ENCODE measurements at regions not wholly inside any gene's neighbourhood (a gene's known extent, or its start where the extent isn't known, plus 50 kb on each side); places are given as distances from the start of the nearest gene placed in this dataset.
"Not testable (repeated sequence)": the region's sequence is repeated elsewhere in the genome, so short reads cannot be mapped to it uniquely, and the experiment has no call there.

DNA sequence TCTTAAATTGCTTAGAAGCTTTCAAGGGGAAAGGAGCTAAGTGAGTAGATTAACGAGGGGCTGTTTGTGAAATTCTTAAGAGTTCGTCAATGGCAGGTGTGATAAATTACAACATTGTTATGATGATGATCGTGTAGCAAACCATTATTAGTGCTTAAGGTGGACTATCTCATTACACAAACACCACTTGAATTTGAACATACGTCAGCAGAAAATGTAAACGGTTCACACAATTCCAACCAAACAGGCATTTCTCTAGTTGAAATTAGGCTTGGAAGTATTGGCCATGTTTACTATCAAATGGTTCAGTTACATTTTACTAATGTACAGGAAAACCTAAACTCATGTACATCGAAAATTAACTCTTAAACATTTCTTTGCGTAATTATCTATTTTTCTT lies 102.8 kb downstream of the PYDC2 start:
- DNase-seq (ENCODE audit: low read depth, low spot score) = no peak
- H3K4me3 ChIP-seq (ENCODE audit: low read length) = no peak overlapping the region
- H3K4me1 ChIP-seq (ENCODE audit: control insufficient read depth, insufficient read depth, low read length) = no peaks in the 10 kb centered on the region
- no peaks in the 10 kb centered on the region for H3K27me3 ChIP-seq (ENCODE audit: control insufficient read depth, insufficient read depth, low read length)
- H3K9me3 ChIP-seq (ENCODE audit: control insufficient read depth, insufficient read depth, low read length) = no peaks in the 10 kb centered on the region
- 100% methylated on average over 1 of the region's 7 CpGs for WGBS (ENCODE audit: insufficient coverage, insufficient read length)
- no peaks in the 10 kb centered on the region for H3K36me3 ChIP-seq (ENCODE audit: control insufficient read depth, insufficient read depth, low read length)
- no peak overlapping the region for H3K27ac ChIP-seq (ENCODE audit: low read length)

DNA sequence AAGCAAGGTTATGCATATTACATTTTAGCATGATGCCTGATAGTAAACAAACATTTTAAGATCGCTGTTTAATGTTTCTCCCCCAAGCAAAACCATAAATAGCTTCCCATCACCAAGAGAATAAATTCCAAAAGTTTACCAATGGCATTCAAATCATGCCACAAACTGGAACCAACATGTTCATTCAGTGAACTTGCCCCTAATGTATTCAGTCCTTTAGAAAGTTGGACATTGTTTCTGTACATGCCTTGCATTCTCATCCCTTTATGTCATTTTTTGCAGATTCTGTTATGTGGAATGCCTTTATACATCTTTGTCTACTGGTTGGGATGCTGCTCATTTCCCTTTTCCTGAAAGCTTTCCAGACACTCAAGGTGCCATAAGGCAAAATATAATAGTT lies 105.5 kb downstream of the PYDC2 start:
- DNase-seq (ENCODE audit: low read depth, low spot score) = no peak
- WGBS (ENCODE audit: insufficient coverage, insufficient read length) = no CpG with 5 or more reads among the region's 1 CpG
- Histone ChIP-seq H3K27me3 (ENCODE audit: control insufficient read depth, insufficient read depth, low read length) (no peaks in the 10 kb centered on the region), H3K4me1 (ENCODE audit: control insufficient read depth, insufficient read depth, low read length) (no peaks in the 10 kb centered on the region), H3K9me3 (ENCODE audit: control insufficient read depth, insufficient read depth, low read length) (no peaks in the 10 kb centered on the region), H3K4me3 (ENCODE audit: low read length) (no peak overlapping the region), H3K36me3 (ENCODE audit: control insufficient read depth, insufficient read depth, low read length) (no peaks in the 10 kb centered on the region), H3K27ac (ENCODE audit: low read length) (no peak overlapping the region)

DNA sequence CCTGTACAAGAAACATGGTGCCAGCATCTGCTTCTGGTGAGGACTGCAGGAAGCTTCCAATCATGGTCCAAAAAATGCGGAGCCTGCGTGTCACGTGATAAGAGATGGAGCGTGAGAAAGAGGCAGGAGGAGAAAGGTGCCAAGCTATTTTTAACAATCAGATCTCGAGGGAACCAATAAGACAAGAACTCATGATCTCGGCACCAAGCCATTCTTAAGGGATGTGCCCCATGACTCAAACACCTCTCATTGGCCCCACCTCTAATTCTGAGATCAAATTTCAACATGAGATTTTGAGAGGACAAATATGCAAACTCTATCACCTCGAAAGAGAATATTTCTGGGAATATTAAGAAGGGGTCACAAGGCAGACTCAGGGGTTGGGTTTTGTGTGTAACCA lies 107.2 kb downstream of the PYDC2 start:
- Histone ChIP-seq H3K4me3 (ENCODE audit: low read length) (no peak overlapping the region), H3K36me3 (ENCODE audit: control insufficient read depth, insufficient read depth, low read length) (no peaks in the 10 kb centered on the region), H3K9me3 (ENCODE audit: control insufficient read depth, insufficient read depth, low read length) (no peaks in the 10 kb centered on the region), H3K4me1 (ENCODE audit: control insufficient read depth, insufficient read depth, low read length) (no peaks in the 10 kb centered on the region), H3K27ac (ENCODE audit: low read length) (no peak overlapping the region), H3K27me3 (ENCODE audit: control insufficient read depth, insufficient read depth, low read length) (no peaks in the 10 kb centered on the region)
- DNase-seq (ENCODE audit: low read depth, low spot score) = no peak
- WGBS (ENCODE audit: insufficient coverage, insufficient read length) = no CpG with 5 or more reads among the region's 7 CpGs

DNA sequence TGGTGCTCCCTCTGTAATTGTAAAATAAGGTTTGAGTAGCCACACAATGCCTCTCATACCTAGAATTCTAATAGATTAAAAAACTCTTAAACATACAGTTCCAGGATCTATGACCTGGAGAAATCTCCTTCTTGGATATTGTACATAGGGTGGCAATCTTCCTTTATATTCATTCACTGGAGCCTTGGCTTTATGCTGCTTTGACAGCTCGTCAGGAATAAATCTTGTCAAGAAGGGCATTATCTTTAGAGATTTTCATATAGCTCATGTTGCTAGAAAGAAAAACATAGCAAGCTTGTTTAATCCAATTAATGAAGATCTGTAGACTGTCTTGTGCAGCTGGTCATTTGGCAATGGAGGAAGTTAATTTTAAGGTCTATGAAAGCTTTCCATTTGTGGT lies 131.1 kb downstream of the PYDC2 start:
- no peaks in the 10 kb centered on the region for H3K36me3 ChIP-seq (ENCODE audit: control insufficient read depth, insufficient read depth, low read length)
- no peak overlapping the region for H3K4me3 ChIP-seq (ENCODE audit: low read length)
- H3K4me1 ChIP-seq (ENCODE audit: control insufficient read depth, insufficient read depth, low read length) = no peaks in the 10 kb centered on the region
- no peak for DNase-seq (ENCODE audit: low read depth, low spot score)
- H3K27me3 ChIP-seq (ENCODE audit: control insufficient read depth, insufficient read depth, low read length) = no peaks in the 10 kb centered on the region
- no peaks in the 10 kb centered on the region for H3K9me3 ChIP-seq (ENCODE audit: control insufficient read depth, insufficient read depth, low read length)
- no peak overlapping the region for H3K27ac ChIP-seq (ENCODE audit: low read length)
- WGBS (ENCODE audit: insufficient coverage, insufficient read length) = no CpG with 5 or more reads among the region's 1 CpG

DNA sequence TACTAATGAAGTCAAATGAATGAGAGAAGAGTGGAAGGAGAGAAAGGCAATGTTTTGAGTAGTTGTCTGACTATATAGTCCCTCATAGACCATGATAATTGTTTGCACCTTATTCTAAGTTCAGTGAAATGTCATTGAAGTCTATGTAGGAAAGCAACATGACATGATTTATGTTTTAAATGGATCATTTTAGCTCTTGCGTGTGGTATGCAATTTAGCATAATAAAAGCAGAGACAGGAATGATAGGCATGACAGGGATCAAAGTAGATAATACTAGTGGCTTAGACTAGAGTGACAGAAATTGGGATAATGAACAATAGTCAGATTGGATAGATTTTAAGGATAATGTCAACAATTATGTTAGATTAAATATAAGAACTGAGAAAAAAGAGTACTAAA lies 132.5 kb downstream of the PYDC2 start:
- no peak overlapping the region for H3K27ac ChIP-seq (ENCODE audit: low read length)
- no peaks in the 10 kb centered on the region for H3K27me3 ChIP-seq (ENCODE audit: control insufficient read depth, insufficient read depth, low read length)
- no peak overlapping the region for H3K4me3 ChIP-seq (ENCODE audit: low read length)
- no peak for DNase-seq (ENCODE audit: low read depth, low spot score)
- WGBS (ENCODE audit: insufficient coverage, insufficient read length) = no CpG with 5 or more reads among the region's 1 CpG
- H3K36me3 ChIP-seq (ENCODE audit: control insufficient read depth, insufficient read depth, low read length) = no peaks in the 10 kb centered on the region
- no peaks in the 10 kb centered on the region for H3K9me3 ChIP-seq (ENCODE audit: control insufficient read depth, insufficient read depth, low read length)
- H3K4me1 ChIP-seq (ENCODE audit: control insufficient read depth, insufficient read depth, low read length) = no peaks in the 10 kb centered on the region

DNA sequence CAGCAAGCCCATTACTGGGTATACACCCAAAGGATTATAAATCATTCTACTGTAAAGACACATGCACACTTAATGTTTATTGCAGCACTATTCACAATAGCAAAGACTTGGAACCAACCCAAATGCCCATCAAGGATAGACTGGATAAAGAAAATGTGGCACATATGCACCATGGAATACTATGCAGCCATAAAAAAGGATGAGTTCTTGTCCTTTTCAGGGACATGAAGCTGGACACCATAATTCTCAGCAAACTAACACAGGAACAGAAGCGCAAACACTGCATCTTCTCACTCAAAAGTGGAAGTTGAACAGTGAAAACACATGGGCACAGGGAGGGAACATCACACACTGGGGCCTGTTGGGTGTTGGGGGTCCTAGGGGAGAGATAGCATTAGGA lies 154.5 kb downstream of the PYDC2 start:
- WGBS (ENCODE audit: insufficient coverage, insufficient read length) = no CpG with 5 or more reads among the region's 1 CpG
- H3K36me3 ChIP-seq (ENCODE audit: control insufficient read depth, insufficient read depth, low read length); H3K4me1 ChIP-seq (ENCODE audit: control insufficient read depth, insufficient read depth, low read length); H3K4me3 ChIP-seq (ENCODE audit: low read length); DNase-seq (ENCODE audit: low read depth, low spot score); H3K9me3 ChIP-seq (ENCODE audit: control insufficient read depth, insufficient read depth, low read length); H3K27me3 ChIP-seq (ENCODE audit: control insufficient read depth, insufficient read depth, low read length); H3K27ac ChIP-seq (ENCODE audit: low read length): not testable (repeated sequence)

DNA sequence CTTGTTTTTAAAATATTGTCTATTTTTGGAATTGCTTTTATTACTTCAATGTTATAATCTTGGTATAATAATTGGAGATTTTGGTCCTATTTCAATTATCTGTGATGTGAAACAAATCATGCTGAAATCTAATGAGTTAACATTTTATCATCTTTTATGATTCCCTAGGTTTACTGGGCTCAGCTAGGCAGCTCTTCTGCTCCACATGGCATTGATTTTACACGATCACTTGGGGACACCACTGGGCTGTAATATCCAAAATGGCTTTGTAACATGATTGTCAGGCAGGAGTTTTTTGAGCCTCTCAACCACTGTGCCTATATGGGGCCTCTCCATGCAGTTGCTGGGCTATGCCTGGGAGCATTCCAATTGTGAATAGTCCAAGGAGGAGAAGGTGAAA lies 163.3 kb downstream of the PYDC2 start:
- DNase-seq (ENCODE audit: low read depth, low spot score) = no peak
- no peaks in the 10 kb centered on the region for H3K9me3 ChIP-seq (ENCODE audit: control insufficient read depth, insufficient read depth, low read length)
- WGBS (ENCODE audit: insufficient coverage, insufficient read length) = no CpG with 5 or more reads among the region's 1 CpG
- no peaks in the 10 kb centered on the region for H3K36me3 ChIP-seq (ENCODE audit: control insufficient read depth, insufficient read depth, low read length)
- no peaks in the 10 kb centered on the region; the same call in 1 of the 2 replicates for H3K4me1 ChIP-seq (ENCODE audit: control insufficient read depth, insufficient read depth, low read length)
- no peaks in the 10 kb centered on the region for H3K27me3 ChIP-seq (ENCODE audit: control insufficient read depth, insufficient read depth, low read length)
- no peak overlapping the region for H3K27ac ChIP-seq (ENCODE audit: low read length)
- no peak overlapping the region for H3K4me3 ChIP-seq (ENCODE audit: low read length)

DNA sequence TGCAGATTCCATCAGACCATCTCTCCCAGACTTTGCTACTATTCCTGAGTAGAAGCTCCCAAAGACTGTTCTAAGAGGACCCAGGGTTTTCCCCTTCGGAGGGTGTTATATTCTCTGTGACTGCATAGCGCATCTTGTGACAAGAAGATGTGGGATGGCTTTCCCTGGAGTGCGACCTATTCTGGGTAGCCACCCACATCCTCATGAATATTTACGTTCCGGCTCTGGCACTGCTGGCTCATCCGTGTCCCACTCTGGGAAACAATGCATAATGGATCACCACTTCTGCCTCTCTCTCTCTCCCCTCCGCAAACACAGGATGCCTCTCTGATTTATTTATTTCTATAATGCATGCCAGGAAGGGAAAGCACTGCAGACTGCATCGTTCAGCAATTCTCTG lies 166.1 kb downstream of the PYDC2 start:
- no peak for DNase-seq (ENCODE audit: low read depth, low spot score)
- Histone ChIP-seq H3K27me3 (ENCODE audit: control insufficient read depth, insufficient read depth, low read length) (no peaks in the 10 kb centered on the region), H3K27ac (ENCODE audit: low read length) (no peak overlapping the region), H3K4me1 (ENCODE audit: control insufficient read depth, insufficient read depth, low read length) (no peaks in the 10 kb centered on the region), H3K4me3 (ENCODE audit: low read length) (no peak overlapping the region), H3K9me3 (ENCODE audit: control insufficient read depth, insufficient read depth, low read length) (no peaks in the 10 kb centered on the region), H3K36me3 (ENCODE audit: control insufficient read depth, insufficient read depth, low read length) (no peaks in the 10 kb centered on the region)
- WGBS (ENCODE audit: insufficient coverage, insufficient read length) = no CpG with 5 or more reads among the region's 8 CpGs

DNA sequence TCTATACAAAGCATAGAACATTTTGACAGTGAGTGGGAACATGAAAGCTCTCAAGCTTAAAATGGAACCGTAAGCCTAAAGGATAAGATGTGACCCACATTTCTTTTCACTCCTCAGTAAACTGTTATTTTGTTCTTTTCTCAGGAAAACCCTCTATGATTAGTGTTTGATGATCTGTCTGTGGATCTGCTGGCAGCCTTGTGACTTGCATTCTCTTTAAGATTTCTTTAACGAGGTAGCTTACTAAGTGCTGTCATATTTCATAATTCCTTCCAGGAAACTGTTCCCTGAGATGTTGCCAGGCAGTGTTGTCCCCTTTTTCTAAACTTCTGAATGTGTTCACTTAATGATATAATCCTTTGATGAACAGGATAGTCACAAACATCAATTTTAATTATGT lies 167.6 kb downstream of the PYDC2 start:
- Histone ChIP-seq H3K4me3 (ENCODE audit: low read length) (no peak overlapping the region), H3K9me3 (ENCODE audit: control insufficient read depth, insufficient read depth, low read length) (no peaks in the 10 kb centered on the region), H3K36me3 (ENCODE audit: control insufficient read depth, insufficient read depth, low read length) (no peaks in the 10 kb centered on the region), H3K27ac (ENCODE audit: low read length) (no peak overlapping the region), H3K4me1 (ENCODE audit: control insufficient read depth, insufficient read depth, low read length) (no peaks in the 10 kb centered on the region), H3K27me3 (ENCODE audit: control insufficient read depth, insufficient read depth, low read length) (no peaks in the 10 kb centered on the region)
- no CpG with 5 or more reads among the region's 2 CpGs for WGBS (ENCODE audit: insufficient coverage, insufficient read length)
- no peak for DNase-seq (ENCODE audit: low read depth, low spot score)

DNA sequence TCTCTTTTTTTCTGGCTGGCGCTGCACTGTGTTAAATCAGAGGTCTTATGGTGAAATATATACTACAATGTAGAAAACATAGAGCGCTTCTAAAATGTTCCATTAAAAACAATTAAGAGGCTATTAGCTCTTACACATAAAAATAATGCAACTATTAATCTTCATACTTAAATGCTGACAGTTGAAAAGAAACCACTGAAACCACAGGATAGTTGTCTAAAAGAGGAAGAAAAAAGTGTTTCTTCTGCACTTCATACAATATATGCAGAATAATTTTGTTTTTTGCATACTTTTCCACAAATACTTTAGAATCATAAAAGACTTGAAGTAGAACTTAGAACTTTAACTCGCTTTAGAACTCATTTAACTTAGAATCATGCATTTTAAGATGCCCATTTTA lies 170.5 kb downstream of the PYDC2 start:
- Histone ChIP-seq H3K27ac (ENCODE audit: low read length) (no peak overlapping the region), H3K4me3 (ENCODE audit: low read length) (no peak overlapping the region), H3K36me3 (ENCODE audit: control insufficient read depth, insufficient read depth, low read length) (no peaks in the 10 kb centered on the region), H3K9me3 (ENCODE audit: control insufficient read depth, insufficient read depth, low read length) (no peaks in the 10 kb centered on the region), H3K4me1 (ENCODE audit: control insufficient read depth, insufficient read depth, low read length) (no peaks in the 10 kb centered on the region), H3K27me3 (ENCODE audit: control insufficient read depth, insufficient read depth, low read length) (no peaks in the 10 kb centered on the region)
- no peak for DNase-seq (ENCODE audit: low read depth, low spot score)
- no CpG with 5 or more reads among the region's 3 CpGs for WGBS (ENCODE audit: insufficient coverage, insufficient read length)

DNA sequence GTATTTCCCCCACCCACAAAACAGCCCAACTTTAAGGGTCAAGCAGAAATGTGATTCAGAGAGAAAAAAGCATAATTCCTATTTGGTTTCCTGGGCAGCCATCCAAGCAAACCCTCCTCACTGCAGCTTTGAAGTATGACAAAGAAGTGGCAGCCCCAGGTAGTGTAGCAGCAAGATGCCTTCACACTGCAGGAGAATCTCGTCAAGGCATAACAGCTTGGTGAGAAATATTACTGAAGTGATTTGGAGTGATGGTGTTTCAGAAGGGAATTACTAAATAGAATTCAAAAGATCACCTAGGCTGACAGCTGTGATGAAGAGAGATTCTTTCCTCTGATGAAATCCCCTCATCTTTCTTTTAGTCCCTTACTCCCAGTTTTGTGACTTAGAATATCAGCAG lies 173.9 kb downstream of the PYDC2 start:
- no peaks in the 10 kb centered on the region for H3K9me3 ChIP-seq (ENCODE audit: control insufficient read depth, insufficient read depth, low read length)
- DNase-seq (ENCODE audit: low read depth, low spot score) = no peak
- H3K4me1 ChIP-seq (ENCODE audit: control insufficient read depth, insufficient read depth, low read length) = no peaks in the 10 kb centered on the region
- no peaks in the 10 kb centered on the region for H3K36me3 ChIP-seq (ENCODE audit: control insufficient read depth, insufficient read depth, low read length)
- H3K27ac ChIP-seq (ENCODE audit: low read length) = no peak overlapping the region
- no peak overlapping the region for H3K4me3 ChIP-seq (ENCODE audit: low read length)
- no peaks in the 10 kb centered on the region for H3K27me3 ChIP-seq (ENCODE audit: control insufficient read depth, insufficient read depth, low read length)
- no CpG with 5 or more reads among the region's 1 CpG for WGBS (ENCODE audit: insufficient coverage, insufficient read length)
